ENCODE measurements at regions not wholly inside any gene's neighbourhood (a gene's known extent, or its start where the extent isn't known, plus 50 kb on each side); places are given as distances from the start of the nearest gene placed in this dataset.

DNA sequence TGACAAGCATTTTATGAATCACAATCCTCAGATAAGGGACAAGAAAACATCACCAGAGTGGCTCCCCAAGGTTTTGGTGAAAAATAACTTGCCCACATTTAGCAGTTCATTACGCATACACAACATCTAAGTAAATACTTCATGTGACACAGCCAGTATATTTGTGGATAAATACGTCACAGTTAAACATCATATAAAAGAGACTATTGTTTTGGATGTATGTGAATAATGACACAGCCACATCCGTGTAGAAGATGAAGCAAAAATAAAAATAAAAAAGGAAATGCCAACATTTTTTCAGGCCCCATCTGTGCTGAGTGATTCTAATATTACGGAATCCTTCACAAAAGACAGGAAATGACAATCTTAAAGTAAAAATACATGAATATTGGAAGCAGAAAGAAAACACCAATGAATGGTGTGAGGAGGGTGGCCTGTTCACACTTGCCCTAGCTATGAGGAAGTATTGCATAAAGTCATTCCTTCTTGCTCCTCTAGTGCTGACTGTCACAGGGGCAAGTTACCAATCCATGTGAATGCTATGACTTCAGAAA lies 457.1 kb downstream of the KLF12 start:
- no peak for TF ChIP-seq TAF1 (IDR thresholded peaks at IDR 0.05; ENCODE audit: borderline replicate concordance, insufficient read depth, low read length)
- TF ChIP-seq SIN3A (IDR thresholded peaks at IDR 0.05; ENCODE audit: borderline replicate concordance, insufficient read depth, low read length), result no peak
- no peak for TF ChIP-seq FOXP2 (optimal IDR thresholded peaks at IDR 0.05; ENCODE audit: borderline replicate concordance, extremely low read depth, extremely low read length, insufficient read depth)
- TF ChIP-seq, protein P1, sequence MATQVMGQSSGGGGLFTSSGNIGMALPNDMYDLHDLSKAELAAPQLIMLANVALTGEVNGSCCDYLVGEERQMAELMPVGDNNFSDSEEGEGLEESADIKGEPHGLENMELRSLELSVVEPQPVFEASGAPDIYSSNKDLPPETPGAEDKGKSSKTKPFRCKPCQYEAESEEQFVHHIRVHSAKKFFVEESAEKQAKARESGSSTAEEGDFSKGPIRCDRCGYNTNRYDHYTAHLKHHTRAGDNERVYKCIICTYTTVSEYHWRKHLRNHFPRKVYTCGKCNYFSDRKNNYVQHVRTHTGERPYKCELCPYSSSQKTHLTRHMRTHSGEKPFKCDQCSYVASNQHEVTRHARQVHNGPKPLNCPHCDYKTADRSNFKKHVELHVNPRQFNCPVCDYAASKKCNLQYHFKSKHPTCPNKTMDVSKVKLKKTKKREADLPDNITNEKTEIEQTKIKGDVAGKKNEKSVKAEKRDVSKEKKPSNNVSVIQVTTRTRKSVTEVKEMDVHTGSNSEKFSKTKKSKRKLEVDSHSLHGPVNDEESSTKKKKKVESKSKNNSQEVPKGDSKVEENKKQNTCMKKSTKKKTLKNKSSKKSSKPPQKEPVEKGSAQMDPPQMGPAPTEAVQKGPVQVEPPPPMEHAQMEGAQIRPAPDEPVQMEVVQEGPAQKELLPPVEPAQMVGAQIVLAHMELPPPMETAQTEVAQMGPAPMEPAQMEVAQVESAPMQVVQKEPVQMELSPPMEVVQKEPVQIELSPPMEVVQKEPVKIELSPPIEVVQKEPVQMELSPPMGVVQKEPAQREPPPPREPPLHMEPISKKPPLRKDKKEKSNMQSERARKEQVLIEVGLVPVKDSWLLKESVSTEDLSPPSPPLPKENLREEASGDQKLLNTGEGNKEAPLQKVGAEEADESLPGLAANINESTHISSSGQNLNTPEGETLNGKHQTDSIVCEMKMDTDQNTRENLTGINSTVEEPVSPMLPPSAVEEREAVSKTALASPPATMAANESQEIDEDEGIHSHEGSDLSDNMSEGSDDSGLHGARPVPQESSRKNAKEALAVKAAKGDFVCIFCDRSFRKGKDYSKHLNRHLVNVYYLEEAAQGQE (IDR thresholded peaks at IDR 0.05; ENCODE audit: insufficient read depth in 1 of 2, low read depth in 2 of 2, low read length in 2 of 2), result no peak
- TF ChIP-seq POLR2AphosphoS5 (IDR thresholded peaks at IDR 0.05; ENCODE audit: low read depth, low read length), result no peak

DNA sequence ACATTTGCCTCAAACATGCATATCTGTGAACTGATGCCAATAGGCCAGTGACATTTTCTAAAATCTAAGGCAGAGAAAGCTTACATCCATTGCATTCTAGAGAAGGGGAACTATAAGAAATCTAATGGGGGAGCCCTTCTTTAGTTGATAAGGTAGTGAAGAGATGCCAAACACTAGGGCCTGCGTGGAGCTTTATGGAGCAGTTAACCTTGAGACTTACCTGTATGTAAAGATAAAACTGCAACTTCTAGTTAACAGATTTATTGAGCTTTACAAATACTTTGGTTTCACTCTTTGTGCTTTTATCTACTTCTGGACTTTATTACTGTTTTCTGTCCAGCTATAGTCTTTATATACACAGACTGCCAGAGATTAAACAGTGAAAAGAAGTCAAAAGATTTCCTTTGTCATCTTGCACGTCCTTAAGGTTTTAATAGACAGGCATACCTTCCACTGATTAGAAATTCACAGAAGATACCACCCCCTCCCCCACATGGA lies 457.6 kb downstream of the KLF12 start:
- TF ChIP-seq POLR2AphosphoS5 (IDR thresholded peaks at IDR 0.05; ENCODE audit: low read depth, low read length), result no peak
- TF ChIP-seq, protein P1 (IDR thresholded peaks at IDR 0.05; ENCODE audit: insufficient read depth in 1 of 2, low read depth in 2 of 2, low read length in 2 of 2), result no peak
- TF ChIP-seq TAF1 (IDR thresholded peaks at IDR 0.05; ENCODE audit: borderline replicate concordance, insufficient read depth, low read length), result no peak
- no peak for TF ChIP-seq SIN3A (IDR thresholded peaks at IDR 0.05; ENCODE audit: borderline replicate concordance, insufficient read depth, low read length)
- no peak for TF ChIP-seq FOXP2 (optimal IDR thresholded peaks at IDR 0.05; ENCODE audit: borderline replicate concordance, extremely low read depth, extremely low read length, insufficient read depth)

DNA sequence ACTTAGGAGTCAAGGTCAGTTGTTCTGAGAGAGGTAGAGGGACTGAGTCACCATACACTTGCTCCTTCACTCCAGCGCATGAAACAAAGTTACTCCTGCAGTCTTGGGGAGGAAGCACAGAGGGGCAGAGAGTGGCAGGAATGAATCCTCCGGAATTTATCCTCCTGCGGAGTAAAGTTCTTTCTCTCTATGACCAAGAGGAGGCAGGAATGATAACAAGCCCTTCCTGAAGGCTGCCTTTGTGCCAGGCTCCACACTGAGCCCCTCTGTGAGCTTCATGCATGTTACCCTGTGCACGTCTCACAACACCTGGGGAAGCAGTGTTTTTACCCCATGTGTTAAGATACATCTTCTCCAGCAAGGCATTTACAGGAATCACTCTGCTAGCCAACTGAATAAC lies 458.4 kb downstream of the KLF12 start:
- TF ChIP-seq POLR2AphosphoS5 (IDR thresholded peaks at IDR 0.05; ENCODE audit: low read depth, low read length), result no peak
- TF ChIP-seq FOXP2 (optimal IDR thresholded peaks at IDR 0.05; ENCODE audit: borderline replicate concordance, extremely low read depth, extremely low read length, insufficient read depth), result no peak
- no peak for TF ChIP-seq SIN3A (IDR thresholded peaks at IDR 0.05; ENCODE audit: borderline replicate concordance, insufficient read depth, low read length)
- no peak for TF ChIP-seq TAF1 (IDR thresholded peaks at IDR 0.05; ENCODE audit: borderline replicate concordance, insufficient read depth, low read length)
- TF ChIP-seq, protein P1 (IDR thresholded peaks at IDR 0.05; ENCODE audit: insufficient read depth in 1 of 2, low read depth in 2 of 2, low read length in 2 of 2), result no peak

DNA sequence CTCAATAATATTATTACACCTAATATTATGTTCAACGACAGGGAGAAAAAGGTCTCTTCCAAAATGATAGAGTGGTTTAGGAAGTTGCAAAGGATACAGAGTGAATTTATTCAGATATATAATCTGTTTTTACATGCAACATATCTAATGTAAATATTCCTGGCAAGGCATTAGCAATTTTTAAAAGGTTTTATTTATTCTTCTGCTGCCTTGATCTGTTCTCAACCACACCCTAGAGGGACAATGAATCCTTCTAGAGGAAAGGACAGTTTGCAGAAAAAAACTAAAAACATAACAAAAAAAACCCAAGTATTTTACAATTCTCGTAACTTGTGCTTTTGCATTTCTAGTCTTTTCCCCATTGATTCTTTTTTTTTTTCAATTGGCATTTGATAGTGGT lies 459.6 kb downstream of the KLF12 start:
- TF ChIP-seq FOXP2 (optimal IDR thresholded peaks at IDR 0.05; ENCODE audit: borderline replicate concordance, extremely low read depth, extremely low read length, insufficient read depth), result no peak
- TF ChIP-seq TAF1 (IDR thresholded peaks at IDR 0.05; ENCODE audit: borderline replicate concordance, insufficient read depth, low read length), result no peak
- TF ChIP-seq POLR2AphosphoS5 (IDR thresholded peaks at IDR 0.05; ENCODE audit: low read depth, low read length), result no peak
- TF ChIP-seq, protein P1 (IDR thresholded peaks at IDR 0.05; ENCODE audit: insufficient read depth in 1 of 2, low read depth in 2 of 2, low read length in 2 of 2), result no peak
- TF ChIP-seq SIN3A (IDR thresholded peaks at IDR 0.05; ENCODE audit: borderline replicate concordance, insufficient read depth, low read length), result no peak

Data from PFSK-1 (cell line).